Glutamatergic neuron (in vitro differentiated cells): ENCODE measurements at regions not wholly inside any gene's neighbourhood (a gene's known extent, or its start where the extent isn't known, plus 50 kb on each side); places are given as distances from the start of the nearest gene placed in this dataset.

Source experiments
- DNase-seq: peaks from one replicate; pipeline ENCODE4 v3.0.0; 2022
- H3K27ac Mint-ChIP-seq: one replicate; pipeline ENCODE4 v1.8.0; 2020; ENCODE audit warnings: mild to moderate bottlenecking, mixed read lengths, inconsistent platforms; ENCODE audit not compliant: unreplicated experiment
- H3K27me3 Mint-ChIP-seq: one replicate; pipeline ENCODE4 v1.8.0; 2020; ENCODE audit warnings: mild to moderate bottlenecking, moderate library complexity, mixed read lengths, inconsistent platforms; ENCODE audit not compliant: unreplicated experiment
- H3K36me3 Mint-ChIP-seq: one replicate; pipeline ENCODE4 v1.8.0; 2020; ENCODE audit warnings: mild to moderate bottlenecking, mixed read lengths, inconsistent platforms; ENCODE audit not compliant: unreplicated experiment
- H3K4me1 Mint-ChIP-seq: one replicate; pipeline ENCODE4 v1.8.0; 2020; ENCODE audit warnings: mild to moderate bottlenecking, low read depth, mixed read lengths, inconsistent platforms; ENCODE audit not compliant: unreplicated experiment
- H3K4me3 Mint-ChIP-seq: one replicate; pipeline ENCODE4 v1.8.0; 2020; ENCODE audit warnings: mild to moderate bottlenecking, mixed read lengths, inconsistent platforms; ENCODE audit not compliant: unreplicated experiment
- H3K9me3 Mint-ChIP-seq: one replicate; pipeline ENCODE4 v1.8.0; 2020; ENCODE audit warnings: mild to moderate bottlenecking, moderate library complexity, mixed read lengths, inconsistent platforms; ENCODE audit not compliant: unreplicated experiment
- TF ChIP-seq, protein P1 (sequence below): fragments of 200-600 bp; sonication (generic); IDR thresholded peaks from one replicate; pipeline ENCODE4 v1.5.0; 2021; ENCODE audit not compliant: partially characterized antibody, unreplicated experiment

DNA sequence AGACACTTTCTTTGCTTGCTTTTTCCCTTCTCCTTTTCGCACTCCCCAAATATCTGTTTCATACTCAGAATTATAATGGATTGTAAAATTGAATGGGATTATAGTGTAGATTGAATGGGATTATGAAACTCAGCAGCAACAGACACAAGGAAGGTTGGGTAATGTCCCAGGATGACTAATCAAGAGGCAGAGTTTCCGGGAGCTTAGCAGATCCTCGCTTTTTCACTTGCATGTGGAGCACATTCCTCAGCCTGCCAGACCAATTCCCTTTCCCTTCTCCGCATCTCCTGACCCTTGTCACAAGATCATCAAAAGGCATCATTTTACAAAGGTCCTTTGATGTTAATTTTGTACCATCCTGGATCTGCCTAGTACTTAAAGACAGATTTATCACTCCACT lies 55.1 kb upstream of the SLC1A1 start:
- H3K9me3 Mint-ChIP-seq, result no peaks in the 10 kb centered on the region
- H3K27me3 Mint-ChIP-seq, result peaks cover 2% of the 10 kb centered on the region
- H3K27ac Mint-ChIP-seq, result no peak overlapping the region
- DNase-seq, result no peak
- no peaks in the 10 kb centered on the region for H3K36me3 Mint-ChIP-seq
- no peaks in the 10 kb centered on the region for H3K4me1 Mint-ChIP-seq
- no peak overlapping the region for H3K4me3 Mint-ChIP-seq
- TF ChIP-seq, protein P1, sequence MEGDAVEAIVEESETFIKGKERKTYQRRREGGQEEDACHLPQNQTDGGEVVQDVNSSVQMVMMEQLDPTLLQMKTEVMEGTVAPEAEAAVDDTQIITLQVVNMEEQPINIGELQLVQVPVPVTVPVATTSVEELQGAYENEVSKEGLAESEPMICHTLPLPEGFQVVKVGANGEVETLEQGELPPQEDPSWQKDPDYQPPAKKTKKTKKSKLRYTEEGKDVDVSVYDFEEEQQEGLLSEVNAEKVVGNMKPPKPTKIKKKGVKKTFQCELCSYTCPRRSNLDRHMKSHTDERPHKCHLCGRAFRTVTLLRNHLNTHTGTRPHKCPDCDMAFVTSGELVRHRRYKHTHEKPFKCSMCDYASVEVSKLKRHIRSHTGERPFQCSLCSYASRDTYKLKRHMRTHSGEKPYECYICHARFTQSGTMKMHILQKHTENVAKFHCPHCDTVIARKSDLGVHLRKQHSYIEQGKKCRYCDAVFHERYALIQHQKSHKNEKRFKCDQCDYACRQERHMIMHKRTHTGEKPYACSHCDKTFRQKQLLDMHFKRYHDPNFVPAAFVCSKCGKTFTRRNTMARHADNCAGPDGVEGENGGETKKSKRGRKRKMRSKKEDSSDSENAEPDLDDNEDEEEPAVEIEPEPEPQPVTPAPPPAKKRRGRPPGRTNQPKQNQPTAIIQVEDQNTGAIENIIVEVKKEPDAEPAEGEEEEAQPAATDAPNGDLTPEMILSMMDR, result no peak

DNA sequence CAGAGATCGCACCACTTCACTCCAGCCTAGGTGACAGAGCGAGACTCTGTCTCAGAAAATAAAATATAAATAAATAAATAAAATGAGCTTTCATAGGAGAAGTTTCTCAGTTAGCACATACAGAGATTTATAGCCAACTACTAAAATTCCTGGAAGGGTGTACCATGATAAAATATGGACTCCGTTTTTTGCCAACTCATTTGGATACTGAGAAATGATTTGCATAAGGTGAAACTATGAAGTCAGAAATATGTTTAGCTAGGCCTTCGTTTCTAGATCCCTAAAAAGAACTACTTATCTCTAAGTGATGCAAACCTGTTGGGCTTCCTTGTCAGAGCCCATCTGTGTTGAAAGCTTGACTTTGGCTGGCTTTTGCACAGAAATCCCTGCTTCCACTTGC lies 56.9 kb upstream of the SLC1A1 start:
- Mint-ChIP-seq H3K27ac (no peak overlapping the region), H3K4me3 (no peak overlapping the region), H3K4me1 (no peaks in the 10 kb centered on the region), H3K27me3 (no peaks in the 10 kb centered on the region), H3K36me3 (no peaks in the 10 kb centered on the region), H3K9me3 (no peaks in the 10 kb centered on the region)
- no peak for DNase-seq
- TF ChIP-seq, protein P1, result no peak

GRCh38 chr9:4430432-4431261 lies 59.6 kb upstream of the SLC1A1 start:
- H3K9me3 Mint-ChIP-seq, result no peaks in the 10 kb centered on the region
- H3K4me3 Mint-ChIP-seq, result no peak overlapping the region
- no peaks in the 10 kb centered on the region for H3K4me1 Mint-ChIP-seq
- H3K27ac Mint-ChIP-seq, result no peak overlapping the region
- TF ChIP-seq, protein P1, result no peak
- no peaks in the 10 kb centered on the region for H3K27me3 Mint-ChIP-seq
- H3K36me3 Mint-ChIP-seq, result no peaks in the 10 kb centered on the region
- no peak for DNase-seq

- Mint-ChIP-seq H3K4me1 (no peaks in the 10 kb centered on the region), H3K36me3 (no peaks in the 10 kb centered on the region), H3K27ac (no peak overlapping the region), H3K4me3 (no peak overlapping the region), H3K27me3 (no peaks in the 10 kb centered on the region), H3K9me3 (no peaks in the 10 kb centered on the region)
- TF ChIP-seq, protein P1, result no peak
- no peak for DNase-seq
These were observed 64.8 kb upstream of the SLC1A1 start for GRCh38 chr9:4425319-4426045.

DNA sequence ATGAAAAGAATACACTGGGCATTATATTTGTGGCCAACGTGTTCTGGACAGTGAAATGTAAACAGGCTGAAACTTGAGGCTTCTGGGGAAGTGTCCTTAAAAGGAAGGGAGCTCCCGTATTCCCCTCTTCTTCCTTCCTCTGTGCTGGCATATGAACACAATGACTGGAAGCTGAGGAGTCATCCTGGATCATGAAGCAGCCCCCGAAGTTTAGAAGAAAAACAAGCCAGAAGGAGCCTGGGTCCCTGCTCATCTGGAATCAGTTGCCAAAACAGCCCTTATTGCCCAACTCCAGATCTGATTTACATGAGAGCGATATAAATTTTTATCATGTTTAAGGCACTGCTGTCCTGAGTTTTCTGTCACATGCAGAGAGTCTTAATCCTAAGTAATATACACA lies 65.4 kb upstream of the SLC1A1 start:
- Mint-ChIP-seq H3K4me3 (no peak overlapping the region), H3K9me3 (no peaks in the 10 kb centered on the region), H3K36me3 (no peaks in the 10 kb centered on the region), H3K4me1 (no peaks in the 10 kb centered on the region), H3K27ac (no peak overlapping the region), H3K27me3 (no peaks in the 10 kb centered on the region)
- TF ChIP-seq, protein P1, result no peak
- DNase-seq, result no peak
